ENCODE measurements at regions not wholly inside any gene's neighbourhood (a gene's known extent, or its start where the extent isn't known, plus 50 kb on each side); places are given as distances from the start of the nearest gene placed in this dataset.

GRCh38 chr2:51960841-51961335 lies 929.0 kb upstream of the NRXN1 start:
- TF ChIP-seq, protein P1, sequence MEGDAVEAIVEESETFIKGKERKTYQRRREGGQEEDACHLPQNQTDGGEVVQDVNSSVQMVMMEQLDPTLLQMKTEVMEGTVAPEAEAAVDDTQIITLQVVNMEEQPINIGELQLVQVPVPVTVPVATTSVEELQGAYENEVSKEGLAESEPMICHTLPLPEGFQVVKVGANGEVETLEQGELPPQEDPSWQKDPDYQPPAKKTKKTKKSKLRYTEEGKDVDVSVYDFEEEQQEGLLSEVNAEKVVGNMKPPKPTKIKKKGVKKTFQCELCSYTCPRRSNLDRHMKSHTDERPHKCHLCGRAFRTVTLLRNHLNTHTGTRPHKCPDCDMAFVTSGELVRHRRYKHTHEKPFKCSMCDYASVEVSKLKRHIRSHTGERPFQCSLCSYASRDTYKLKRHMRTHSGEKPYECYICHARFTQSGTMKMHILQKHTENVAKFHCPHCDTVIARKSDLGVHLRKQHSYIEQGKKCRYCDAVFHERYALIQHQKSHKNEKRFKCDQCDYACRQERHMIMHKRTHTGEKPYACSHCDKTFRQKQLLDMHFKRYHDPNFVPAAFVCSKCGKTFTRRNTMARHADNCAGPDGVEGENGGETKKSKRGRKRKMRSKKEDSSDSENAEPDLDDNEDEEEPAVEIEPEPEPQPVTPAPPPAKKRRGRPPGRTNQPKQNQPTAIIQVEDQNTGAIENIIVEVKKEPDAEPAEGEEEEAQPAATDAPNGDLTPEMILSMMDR (IDR thresholded peaks at IDR 0.05; ENCODE audit: borderline replicate concordance, insufficient read depth, low read depth, low read length), result no peak
- no peak overlapping the region for H3K4me3 ChIP-seq (ENCODE audit: low read depth, low read length)

GRCh38 chr2:51960281-51960680 lies 928.3 kb upstream of the NRXN1 start:
- TF ChIP-seq, protein P1 (IDR thresholded peaks at IDR 0.05; ENCODE audit: borderline replicate concordance, insufficient read depth, low read depth, low read length), result no peak

DNA sequence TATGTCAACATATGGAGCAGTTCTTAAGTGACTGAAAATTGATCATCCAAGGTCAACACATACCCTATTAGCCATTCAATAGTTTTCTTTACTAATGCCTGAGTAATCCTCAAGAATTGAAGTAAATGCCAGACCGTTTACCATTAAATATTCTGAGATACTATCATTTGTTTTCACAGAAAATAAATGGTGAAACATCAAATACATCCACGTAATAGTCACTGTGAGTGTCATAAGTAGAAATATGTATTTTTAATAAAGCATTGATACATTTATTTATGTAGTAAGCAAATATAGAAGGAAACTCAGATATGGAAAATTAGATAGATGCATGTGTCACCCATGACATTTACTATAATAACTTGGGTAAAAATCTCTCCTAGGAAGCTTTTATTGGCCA lies 927.8 kb upstream of the NRXN1 start:
- no peak overlapping the region for H3K4me3 ChIP-seq (ENCODE audit: low read depth, low read length)
- TF ChIP-seq, protein P1 (IDR thresholded peaks at IDR 0.05; ENCODE audit: borderline replicate concordance, insufficient read depth, low read depth, low read length), result no peak

More at GRCh38 chr2:51960281-51960680, 928.3 kb upstream of the NRXN1 start:
- H3K4me3 ChIP-seq (ENCODE audit: low read depth, low read length), result no peak overlapping the region

DNA sequence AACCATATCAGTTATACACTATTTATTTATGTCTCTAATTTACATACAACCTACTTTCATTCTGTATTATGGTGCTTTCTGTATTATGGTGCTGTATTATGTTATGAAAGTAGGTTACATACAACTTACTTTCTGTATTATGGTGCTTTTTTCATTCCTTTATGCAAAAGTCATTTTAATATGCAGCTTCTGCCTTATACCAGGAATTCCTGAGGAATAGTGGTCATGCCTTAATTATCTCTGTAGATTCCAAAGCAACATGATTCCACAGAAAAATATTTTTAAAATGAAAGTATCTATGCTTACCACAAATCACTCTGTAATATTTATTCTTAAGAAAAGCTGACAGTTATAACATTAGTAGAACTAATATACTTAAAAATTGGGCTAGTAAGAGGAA lies 922.0 kb upstream of the NRXN1 start:
- TF ChIP-seq, protein P1 (IDR thresholded peaks at IDR 0.05; ENCODE audit: borderline replicate concordance, insufficient read depth, low read depth, low read length), result no peak
- H3K4me3 ChIP-seq (ENCODE audit: low read depth, low read length), result no peak overlapping the region

GRCh38 chr2:51921076-51921475 lies 889.1 kb upstream of the NRXN1 start:
- H3K4me3 ChIP-seq (ENCODE audit: low read depth, low read length), result no peak overlapping the region
- TF ChIP-seq, protein P1 (IDR thresholded peaks at IDR 0.05; ENCODE audit: borderline replicate concordance, insufficient read depth, low read depth, low read length), result no peak

- TF ChIP-seq, protein P1 (IDR thresholded peaks at IDR 0.05; ENCODE audit: borderline replicate concordance, insufficient read depth, low read depth, low read length), result no peak
- no peak overlapping the region for H3K4me3 ChIP-seq (ENCODE audit: low read depth, low read length)
These were observed 888.6 kb upstream of the NRXN1 start for GRCh38 chr2:51920509-51920908.

DNA sequence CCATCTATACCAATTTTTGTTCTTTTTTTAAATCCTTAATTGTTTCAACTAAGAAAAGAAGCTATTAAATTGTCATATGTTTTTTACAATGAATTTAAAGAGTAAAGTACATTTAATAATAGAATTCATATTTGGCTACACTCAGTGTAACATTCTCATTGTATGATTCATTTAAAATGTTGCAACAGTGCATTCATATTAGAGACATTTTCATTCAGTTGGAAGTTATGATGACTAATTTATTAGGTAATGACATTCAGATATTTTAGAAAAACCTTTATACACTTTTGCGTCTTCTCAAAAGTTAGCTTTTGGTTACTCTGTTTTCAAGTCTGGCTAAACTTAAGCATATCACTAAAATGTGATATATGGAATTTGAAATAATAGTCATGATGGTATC lies 887.5 kb upstream of the NRXN1 start:
- no peak overlapping the region for H3K4me3 ChIP-seq (ENCODE audit: low read depth, low read length)
- TF ChIP-seq, protein P1 (IDR thresholded peaks at IDR 0.05; ENCODE audit: borderline replicate concordance, insufficient read depth, low read depth, low read length), result no peak
